ENCODE measurements at regions not wholly inside any gene's neighbourhood (a gene's known extent, or its start where the extent isn't known, plus 50 kb on each side); places are given as distances from the start of the nearest gene placed in this dataset.

DNA sequence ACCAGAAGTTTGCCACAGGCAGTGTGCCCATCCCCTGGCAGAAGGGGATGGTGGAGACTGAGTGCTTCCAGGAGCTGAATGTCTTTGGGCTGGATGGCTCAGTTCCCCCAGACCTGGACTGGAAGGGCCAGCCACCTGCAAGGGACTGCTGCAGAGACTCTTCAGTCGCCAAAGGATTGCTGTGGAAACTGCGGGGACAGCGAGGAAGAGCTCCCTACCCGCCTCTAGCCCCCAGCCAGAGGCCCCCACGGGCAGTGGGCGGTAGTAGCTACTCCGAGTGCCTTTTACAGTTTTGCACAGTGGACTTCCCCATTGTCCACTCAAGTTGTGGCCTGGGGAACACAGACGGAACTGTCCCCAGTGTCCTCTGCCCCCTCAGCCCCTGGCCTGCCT is 138.5 kb downstream of the ZDHHC20 start:
- DNase-seq, result no peak
- no peak for TF ChIP-seq POLR2A (IDR thresholded peaks at IDR 0.05; ENCODE audit: low read length)
- no peak for TF ChIP-seq GATA1 (IDR thresholded peaks at IDR 0.05; ENCODE audit: low read depth, low read length)

DNA sequence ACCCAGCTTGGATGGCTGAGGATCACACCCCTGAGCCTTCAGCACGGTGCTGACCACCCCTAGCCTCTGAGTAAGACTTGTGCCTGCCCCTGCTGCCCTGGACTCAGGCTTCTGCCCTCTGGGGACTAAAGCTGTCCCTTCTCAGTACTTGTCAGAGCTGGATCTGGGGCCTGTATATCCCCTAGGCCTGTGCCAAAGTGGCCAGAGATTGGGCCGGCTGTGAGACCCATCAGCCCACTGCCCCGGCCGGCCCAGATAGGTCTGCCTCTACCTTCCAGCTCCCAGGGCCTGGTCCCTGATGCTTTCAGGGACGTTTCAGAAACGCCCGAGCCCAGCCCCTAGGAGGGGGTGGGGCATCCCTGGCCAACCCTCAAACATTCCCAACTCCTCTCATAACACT is 137.8 kb downstream of the ZDHHC20 start:
- no peak for TF ChIP-seq POLR2A (IDR thresholded peaks at IDR 0.05; ENCODE audit: low read length)
- TF ChIP-seq GATA1 (IDR thresholded peaks at IDR 0.05; ENCODE audit: low read depth, low read length), result no peak
- DNase-seq, result no peak

DNA sequence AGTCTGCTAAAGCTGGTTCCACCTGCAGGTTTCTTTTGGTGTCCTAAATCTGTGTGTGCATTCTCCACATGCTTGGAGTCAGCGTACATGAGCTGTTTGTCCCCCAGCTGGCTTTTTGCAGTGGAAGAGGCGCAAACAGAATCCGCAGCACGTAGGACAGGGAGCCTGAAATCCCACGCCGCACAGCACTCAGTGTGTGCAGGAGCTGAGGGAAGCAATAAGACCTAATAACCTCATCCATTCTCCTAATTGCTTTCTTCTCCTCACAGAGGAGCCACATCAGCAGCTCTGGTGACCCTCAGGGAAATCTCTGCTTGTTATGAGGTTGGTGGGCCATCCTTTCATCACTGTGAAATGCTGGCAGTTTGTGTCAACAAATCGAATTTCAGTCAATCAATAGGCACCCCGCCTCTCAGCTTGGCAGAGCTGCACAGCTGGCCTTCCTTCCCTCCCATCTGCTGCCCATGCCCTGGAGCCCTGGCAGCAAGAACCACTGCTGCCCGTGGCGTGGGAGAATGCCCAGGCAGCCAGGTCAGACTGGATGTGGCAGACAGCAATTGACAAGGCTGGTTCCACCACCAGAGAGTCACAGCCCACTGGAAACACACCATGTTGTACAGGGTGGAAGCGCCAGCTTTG is 136.7 kb downstream of the ZDHHC20 start:
- no peak for TF ChIP-seq GATA1 (IDR thresholded peaks at IDR 0.05; ENCODE audit: low read depth, low read length)
- no peak for TF ChIP-seq POLR2A (IDR thresholded peaks at IDR 0.05; ENCODE audit: low read length)
- no peak for DNase-seq
